PC-9 (cell line): ENCODE measurements at regions not wholly inside any gene's neighbourhood (a gene's known extent, or its start where the extent isn't known, plus 50 kb on each side); places are given as distances from the start of the nearest gene placed in this dataset.

Experiments used
- BruUV-seq: library from RNA; stranded (reverse); fragments of 400-500 nt; replicated peaks from 2 replicates; lab custom pipeline; 2021; lab: Mats Ljungman, UMichigan
- CTCF ChIA-PET: fragments of 300-600 bp; sonication (Branson Sonifier 250); formaldehyde crosslinking; loops from one replicate; lab custom pipeline; 2022; ENCODE audit warnings: antibody characterized with exemption; lab: Charles Lee
- POLR2A ChIA-PET: fragments of 300-600 bp; sonication (Branson Sonifier 250); formaldehyde crosslinking; loops from one replicate; lab custom pipeline; 2022; ENCODE audit warnings: antibody characterized with exemption; ENCODE audit not compliant: unreplicated experiment; lab: Charles Lee
- DNase-seq, 2 experiments: peaks; one replicate each; pipeline versions ENCODE4 v3.0.0 to v3.0.0-alpha.2; 2015 to 2022; ENCODE audit warnings: mixed read lengths in 1 of 2
- H2AFZ ChIP-seq: fragments of 200-600 bp; sonication (generic); 2 replicates; pipeline ENCODE4 v1.8.1; 2017; ENCODE audit warnings: antibody characterized with exemption
- H3F3A ChIP-seq: fragments of 200-600 bp; sonication (generic); 2 replicates; pipeline ENCODE4 v1.8.1; 2017; ENCODE audit warnings: antibody characterized with exemption, mild to moderate bottlenecking, low read depth; ENCODE audit not compliant: insufficient read depth
- H3K27ac ChIP-seq: fragments of 200-600 bp; sonication (generic); 2 replicates; pipeline ENCODE4 v1.6.1; 2016; ENCODE audit warnings: mixed run types
- H3K27me3 ChIP-seq: fragments of 200-600 bp; sonication (generic); 2 replicates; pipeline ENCODE4 v1.6.1; 2016; ENCODE audit warnings: low read depth, mixed run types; ENCODE audit not compliant: insufficient read depth
- H3K36me3 ChIP-seq: fragments of 200-600 bp; sonication (generic); 2 replicates; pipeline ENCODE4 v1.6.1; 2016; ENCODE audit warnings: low read depth, mixed run types
- H3K4me1 ChIP-seq: fragments of 200-600 bp; sonication (generic); replicated peaks from 2 replicates; pipeline ENCODE4 v1.6.1; 2016; ENCODE audit warnings: mixed run types; ENCODE audit not compliant: insufficient read depth
- H3K4me2 ChIP-seq: fragments of 200-600 bp; sonication (generic); 2 replicates; pipeline ENCODE4 v1.6.1; 2017; ENCODE audit warnings: mixed run types
- H3K4me3 ChIP-seq: fragments of 200-600 bp; sonication (generic); 2 replicates; pipeline ENCODE4 v1.6.1; 2016; ENCODE audit warnings: mixed run types
- H3K79me2 ChIP-seq: fragments of 200-600 bp; sonication (generic); 2 replicates; pipeline ENCODE4 v1.6.1; 2017; ENCODE audit warnings: low read depth, mixed run types
- H3K9me2 ChIP-seq: fragments of 200-600 bp; sonication (generic); 2 replicates; pipeline ENCODE4 v1.8.1; 2017; ENCODE audit warnings: mild to moderate bottlenecking; ENCODE audit not compliant: insufficient read depth
- H3K9me3 ChIP-seq: fragments of 200-600 bp; sonication (generic); 2 replicates; pipeline ENCODE4 v1.8.1; 2016; ENCODE audit warnings: low read depth; ENCODE audit not compliant: insufficient read depth
- H4K20me1 ChIP-seq: fragments of 200-600 bp; sonication (generic); 2 replicates; pipeline ENCODE4 v1.8.1; 2017; ENCODE audit not compliant: insufficient read depth
- EZH2 ChIP-seq: fragments of 200-600 bp; sonication (generic); IDR thresholded peaks from 2 replicates; pipeline ENCODE4 v1.8.0; 2017; ENCODE audit warnings: antibody characterized with exemption, low read depth
- intact Hi-C: fragments of 100-400 bp; cut with micrococcal nuclease; formaldehyde crosslinking; loops from one replicate; pipeline ENCODE4 v1.10.0; 2022; ENCODE audit not compliant: unreplicated experiment
- TF ChIP-seq, protein P1 (sequence below): fragments of 200-600 bp; sonication (generic); conservative IDR thresholded peaks from 2 replicates; pipeline ENCODE4 v1.6.1; 2017; ENCODE audit warnings: mixed run types, antibody characterized with exemption, mild to moderate bottlenecking, moderate library complexity

- TF ChIP-seq, protein P1, sequence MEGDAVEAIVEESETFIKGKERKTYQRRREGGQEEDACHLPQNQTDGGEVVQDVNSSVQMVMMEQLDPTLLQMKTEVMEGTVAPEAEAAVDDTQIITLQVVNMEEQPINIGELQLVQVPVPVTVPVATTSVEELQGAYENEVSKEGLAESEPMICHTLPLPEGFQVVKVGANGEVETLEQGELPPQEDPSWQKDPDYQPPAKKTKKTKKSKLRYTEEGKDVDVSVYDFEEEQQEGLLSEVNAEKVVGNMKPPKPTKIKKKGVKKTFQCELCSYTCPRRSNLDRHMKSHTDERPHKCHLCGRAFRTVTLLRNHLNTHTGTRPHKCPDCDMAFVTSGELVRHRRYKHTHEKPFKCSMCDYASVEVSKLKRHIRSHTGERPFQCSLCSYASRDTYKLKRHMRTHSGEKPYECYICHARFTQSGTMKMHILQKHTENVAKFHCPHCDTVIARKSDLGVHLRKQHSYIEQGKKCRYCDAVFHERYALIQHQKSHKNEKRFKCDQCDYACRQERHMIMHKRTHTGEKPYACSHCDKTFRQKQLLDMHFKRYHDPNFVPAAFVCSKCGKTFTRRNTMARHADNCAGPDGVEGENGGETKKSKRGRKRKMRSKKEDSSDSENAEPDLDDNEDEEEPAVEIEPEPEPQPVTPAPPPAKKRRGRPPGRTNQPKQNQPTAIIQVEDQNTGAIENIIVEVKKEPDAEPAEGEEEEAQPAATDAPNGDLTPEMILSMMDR, result no peak
- TF ChIP-seq EZH2, result no peak
- Histone ChIP-seq H2AFZ (peak overlapping the region; percentile 71), H3K4me3 (peak overlapping the region; percentile 43), H3K4me2 (peak overlapping the region; percentile 80), H3K9me3 (peaks cover 6% of the 10 kb centered on the region; the same call in 1 of the 2 replicates), H3K4me1 (peaks cover 36% of the 10 kb centered on the region), H3K79me2 (no peaks in the 10 kb centered on the region), H3F3A (peaks cover 24% of the 10 kb centered on the region), H3K36me3 (no peaks in the 10 kb centered on the region), H4K20me1 (no peaks in the 10 kb centered on the region), H3K9me2 (no peaks in the 10 kb centered on the region; the same call in 1 of the 2 replicates), H3K27me3 (no peaks in the 10 kb centered on the region), H3K27ac (peak overlapping the region; percentile 89)
- peak; percentile 42 to 98 for DNase-seq
- CTCF ChIA-PET, result no interaction called here
- intact Hi-C loops, result loop anchor here (1.0 to 5.0 kb wide), 5 partner anchors 144 to 757 kb away; no protein-coding TSS in a partner anchor
- no TSS peak for BruUV-seq
- POLR2A ChIA-PET, result no interaction called here
Observed at GRCh38 chr13:105774739-105775460, 760.6 kb downstream of the EFNB2 start.

DNA sequence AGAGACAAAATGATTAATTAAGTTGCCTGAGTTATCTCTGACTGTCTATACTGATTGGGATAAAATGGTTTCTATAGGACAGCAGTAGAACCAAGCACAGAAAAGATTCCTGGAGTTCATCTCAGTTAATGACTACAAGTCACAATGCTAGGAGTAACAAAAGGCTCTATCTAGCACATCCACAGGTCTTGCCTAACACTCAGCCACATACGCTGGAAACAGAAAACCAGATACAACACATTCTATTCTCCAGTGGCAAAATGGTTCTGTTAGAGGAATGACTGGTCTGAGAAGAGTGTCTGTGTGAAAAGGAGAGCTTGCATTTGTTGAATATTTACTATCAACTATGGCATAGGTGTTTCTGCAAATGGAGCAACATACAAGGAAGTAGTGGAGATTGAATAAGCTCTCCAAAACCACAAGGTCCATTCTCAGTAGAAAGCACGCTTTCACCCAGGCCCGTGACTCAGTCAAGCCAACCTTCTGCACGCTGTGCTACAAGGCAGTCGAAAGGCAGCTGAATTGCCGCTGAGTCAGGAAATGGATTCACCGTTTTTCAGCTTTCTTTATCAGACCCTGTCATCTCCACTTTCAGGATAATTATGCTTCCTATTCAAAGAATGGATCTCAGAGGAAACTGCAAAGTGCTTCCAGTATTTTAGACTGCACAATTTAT lies 761.5 kb downstream of the EFNB2 start:
- Histone ChIP-seq H3K4me3 (peak overlapping the region; percentile 43), H3K9me3 (peaks cover 6% of the 10 kb centered on the region; the same call in 1 of the 2 replicates), H3K9me2 (no peaks in the 10 kb centered on the region; the same call in 1 of the 2 replicates), H3K4me2 (peak overlapping the region; percentile 80), H3K27ac (peak overlapping the region; percentile 89), H3K79me2 (no peaks in the 10 kb centered on the region), H4K20me1 (no peaks in the 10 kb centered on the region), H3K36me3 (no peaks in the 10 kb centered on the region), H3K4me1 (peaks cover 36% of the 10 kb centered on the region), H3F3A (peaks cover 24% of the 10 kb centered on the region), H2AFZ (peak overlapping the region; percentile 71; the same call in 1 of the 2 replicates), H3K27me3 (no peaks in the 10 kb centered on the region)
- intact Hi-C loops, result loop anchor here (1.0 to 5.0 kb wide), 5 partner anchors 145 to 758 kb away; no protein-coding TSS in a partner anchor
- no peak for TF ChIP-seq EZH2
- TF ChIP-seq, protein P1, result no peak
- ChIA-PET CTCF (no interaction called here), POLR2A (interaction anchor here (0.6 to 0.7 kb wide), 2 partner anchors 184 to 852 kb away, joined by 3 to 6 read pairs; no protein-coding TSS in a partner anchor)
- no TSS peak for BruUV-seq
- peak; percentile 76 to 99 for DNase-seq

DNA sequence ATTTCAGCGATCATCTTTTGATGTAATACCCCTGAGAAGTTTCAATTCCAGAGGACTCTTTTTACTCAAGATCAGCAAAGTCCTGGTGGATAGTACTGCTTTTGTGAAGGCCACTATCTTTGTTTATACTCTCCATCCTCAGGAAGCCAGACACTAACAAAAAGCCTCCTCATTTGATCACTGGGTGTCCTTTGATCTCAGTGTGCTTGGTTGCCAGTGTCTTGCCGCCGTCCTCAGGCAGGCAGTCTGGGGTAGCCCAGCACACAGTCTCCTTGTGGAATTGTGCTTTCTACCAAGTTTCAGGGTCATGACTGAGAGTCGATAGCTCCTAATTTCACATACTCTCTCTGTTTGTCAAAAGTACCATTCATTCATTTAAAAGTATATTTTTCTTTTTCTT lies 762.2 kb downstream of the EFNB2 start:
- Histone ChIP-seq H3K4me1 (peaks cover 36% of the 10 kb centered on the region), H3K27me3 (no peaks in the 10 kb centered on the region), H2AFZ (no peak overlapping the region), H3F3A (peaks cover 24% of the 10 kb centered on the region), H3K4me3 (0 out of 2 replicates have a peak overlapping the region, but pooled peaks have one; percentile 9), H3K36me3 (no peaks in the 10 kb centered on the region), H3K9me3 (peaks cover 6% of the 10 kb centered on the region; the same call in 1 of the 2 replicates), H3K27ac (peak overlapping the region; percentile 89), H3K4me2 (peak overlapping the region; percentile 80), H3K79me2 (no peaks in the 10 kb centered on the region), H3K9me2 (no peaks in the 10 kb centered on the region; the same call in 1 of the 2 replicates), H4K20me1 (no peaks in the 10 kb centered on the region)
- no peak for DNase-seq
- TF ChIP-seq EZH2, result no peak
- TF ChIP-seq, protein P1, result no peak
- no TSS peak for BruUV-seq
- intact Hi-C loops, result loop anchor here (5.0 kb wide), 2 partner anchors 329 to 759 kb away; no protein-coding TSS in a partner anchor
- CTCF ChIA-PET, result no interaction called here
- POLR2A ChIA-PET, result no interaction called here
